HCT116 (cell line): ENCODE measurements at regions not wholly inside any gene's neighbourhood (a gene's known extent, or its start where the extent isn't known, plus 50 kb on each side); places are given as distances from the start of the nearest gene placed in this dataset.

Experiments
- ATAC-seq: fragments of 200-7000 bp; cut with Tn5 transposase; 2 replicates; pipeline ENCODE4 v1.9.1; 2020; ENCODE audit warnings: mild to moderate bottlenecking, moderate library complexity
- BruUV-seq: library from RNA; stranded (reverse); fragments of 400-500 nt; replicated peaks from 2 replicates; lab custom pipeline; 2021; lab: Mats Ljungman, UMichigan
- CTCF ChIA-PET: fragments of 300-600 bp; sonication (Branson Sonifier 250); formaldehyde crosslinking; loops from one replicate; lab custom pipeline; 2021; ENCODE audit warnings: antibody characterized with exemption; lab: Charles Lee
- POLR2A ChIA-PET: fragments of 300-600, 350-600 bp; sonication (Branson Sonifier 250); formaldehyde crosslinking; loops from one replicate; lab custom pipeline; 2021; ENCODE audit warnings: antibody characterized with exemption; lab: Charles Lee
- RAD21 ChIA-PET, 2 experiments: fragments of 300-600 bp; sonication (Branson Sonifier 250); formaldehyde crosslinking; loops; one replicate each; lab custom pipeline; 2023; ENCODE audit warnings: low total read pairs in 2 of 2; ENCODE audit not compliant: uncharacterized antibody in 2 of 2, unreplicated experiment in 2 of 2, low non-redundant PET in 1 of 2; lab: Charles Lee
- DNase-seq: peaks from one replicate; pipeline ENCODE4 v3.0.0-alpha.2; 2010; ENCODE audit warnings: low read depth, low spot score
- H2AFZ ChIP-seq: fragments of 200-600 bp; shearing (Covaris generic), sonication (generic); 2 replicates; pipeline ENCODE4 v1.6.1; 2017; ENCODE audit warnings: low read depth, mixed run types, mixed read lengths, antibody characterized with exemption, low read length; ENCODE audit not compliant: poor library complexity, severe bottlenecking
- H3K27ac ChIP-seq: 2 replicates; pipeline ENCODE4 v1.5.1; 2012; ENCODE audit warnings: low read depth, low read length
- H3K27me3 ChIP-seq: fragments of 200-600 bp; sonication (generic); 2 replicates; pipeline ENCODE4 v1.6.1; 2016; ENCODE audit warnings: mixed run types, low read length, mixed read lengths; ENCODE audit not compliant: insufficient read depth
- H3K36me3 ChIP-seq, 2 experiments: fragments of 200-500 bp in 1 of 2; fragments of 200-600 bp in 1 of 2; sonication (Bioruptor generic) in 1 of 2; sonication (generic) in 1 of 2; 2 replicates each; pipeline versions ENCODE4 v1.5.1 to v1.6.1; 2014 to 2016; ENCODE audit warnings: low read length in 2 of 2, inconsistent platforms in 1 of 2, mixed read lengths in 1 of 2, mixed run types in 1 of 2; ENCODE audit not compliant: insufficient read depth in 2 of 2, control insufficient read depth in 1 of 2
- H3K4me1 ChIP-seq, 2 experiments: fragments of 200-600 bp in 1 of 2; sonication (generic) in 1 of 2; 2 replicates each; pipeline versions ENCODE4 v1.5.1 to v1.6.1; 2012 to 2017; ENCODE audit warnings: low read length in 2 of 2, inconsistent platforms in 1 of 2, mild to moderate bottlenecking in 1 of 2, mixed read lengths in 1 of 2, mixed run types in 1 of 2, moderate library complexity in 1 of 2; ENCODE audit not compliant: insufficient read depth in 2 of 2, control insufficient read depth in 1 of 2
- H3K4me2 ChIP-seq: fragments of 200-600 bp; sonication (generic); 2 replicates; pipeline ENCODE4 v1.6.1; 2017; ENCODE audit warnings: mixed run types, low read length, mixed read lengths
- H3K4me3 ChIP-seq, 2 experiments: fragments of 200-600 bp in 1 of 2; sonication (generic) in 1 of 2; replicated peaks in 1 of 2; 2 replicates each; pipeline ENCODE4 v1.5.1; 2011 to 2016; ENCODE audit warnings: low read length in 2 of 2, control low read depth in 1 of 2, low read depth in 1 of 2, mild to moderate bottlenecking in 1 of 2, mixed read lengths in 1 of 2, mixed run types in 1 of 2
- H3K79me2 ChIP-seq: fragments of 200-600 bp; sonication (generic); 2 replicates; pipeline ENCODE4 v1.6.1; 2017; ENCODE audit warnings: mild to moderate bottlenecking, mixed run types, low read length, moderate library complexity, mixed read lengths; ENCODE audit not compliant: insufficient read depth
- H3K9ac ChIP-seq: fragments of 200-600 bp; sonication (generic); 2 replicates; pipeline ENCODE4 v1.6.1; 2016; ENCODE audit warnings: low read length, mixed read lengths
- H3K9me2 ChIP-seq: fragments of 200-600 bp; sonication (generic), shearing (Covaris generic); 2 replicates; pipeline ENCODE4 v1.6.1; 2017; ENCODE audit warnings: mixed run types, mild to moderate bottlenecking, moderate library complexity; ENCODE audit not compliant: insufficient read depth
- H3K9me3 ChIP-seq, 2 experiments: fragments of 200-500 bp in 1 of 2; fragments of 200-600 bp in 1 of 2; sonication (Bioruptor generic) in 1 of 2; sonication (generic) in 1 of 2; 2 replicates each; pipeline ENCODE4 v1.6.1; 2014 to 2017; ENCODE audit warnings: low read length in 2 of 2, mixed read lengths in 2 of 2, inconsistent platforms in 1 of 2, low read depth in 1 of 2, mild to moderate bottlenecking in 1 of 2, mixed run types in 1 of 2, moderate library complexity in 1 of 2; ENCODE audit not compliant: control insufficient read depth in 1 of 2, insufficient read depth in 1 of 2
- H4K20me1 ChIP-seq: fragments of 200-600 bp; sonication (generic), shearing (Covaris generic); 2 replicates; pipeline ENCODE4 v1.6.1; 2017; ENCODE audit warnings: mixed run types, mild to moderate bottlenecking, moderate library complexity; ENCODE audit not compliant: insufficient read depth
- ATF3 ChIP-seq: IDR thresholded peaks from 2 replicates; pipeline ENCODE4 v1.6.1; 2012
- EZH2phosphoT487 ChIP-seq: fragments of 200-600 bp; IDR thresholded peaks from 2 replicates; pipeline ENCODE4 v1.6.1; 2018; ENCODE audit warnings: antibody characterized with exemption, borderline replicate concordance
- FOSL1 ChIP-seq: IDR thresholded peaks from 2 replicates; pipeline ENCODE4 v1.6.1; 2012; ENCODE audit warnings: low read depth
- POLR2A ChIP-seq: IDR thresholded peaks from 2 replicates; pipeline ENCODE4 v1.7.0; 2011; ENCODE audit warnings: borderline replicate concordance; ENCODE audit not compliant: insufficient read depth, insufficient read length; ENCODE audit errors: extremely low read depth
- POLR2AphosphoS5 ChIP-seq: IDR thresholded peaks from 2 replicates; pipeline ENCODE4 v1.6.1; 2011; ENCODE audit warnings: mild to moderate bottlenecking, low read depth, low read length, moderate library complexity
- SRF ChIP-seq: IDR thresholded peaks from 2 replicates; pipeline ENCODE4 v1.6.1; 2012; ENCODE audit warnings: low read depth
- TCF7L2 ChIP-seq: IDR thresholded peaks from 2 replicates; pipeline ENCODE4 v1.7.0; 2011; ENCODE audit warnings: borderline replicate concordance, inconsistent platforms; ENCODE audit not compliant: insufficient read depth, insufficient read length; ENCODE audit errors: extremely low read depth
- ZFX ChIP-seq: fragments of 450-650 bp; IDR thresholded peaks from 2 replicates; pipeline ENCODE4 v1.6.1; 2017
- intact Hi-C: fragments of 100-400 bp; cut with micrococcal nuclease; formaldehyde crosslinking; loops from 2 replicates; pipeline ENCODE4 v1.10.0; 2022
- TF ChIP-seq, protein P1 (sequence below): IDR thresholded peaks from 2 replicates; pipeline ENCODE4 v1.6.1; 2012
- TF ChIP-seq, protein P2 (sequence below): IDR thresholded peaks from 2 replicates; pipeline ENCODE4 v1.6.1; 2011; ENCODE audit warnings: mild to moderate bottlenecking, low read length, moderate library complexity; ENCODE audit not compliant: insufficient replicate concordance; ENCODE audit errors: extremely low read depth

- H4K20me1 ChIP-seq = no peaks in the 10 kb centered on the region
- TF ChIP-seq, protein P1, sequence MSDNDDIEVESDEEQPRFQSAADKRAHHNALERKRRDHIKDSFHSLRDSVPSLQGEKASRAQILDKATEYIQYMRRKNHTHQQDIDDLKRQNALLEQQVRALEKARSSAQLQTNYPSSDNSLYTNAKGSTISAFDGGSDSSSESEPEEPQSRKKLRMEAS = no peak
- TF ChIP-seq POLR2A (no peak), ATF3 (no peak)
- CTCF ChIA-PET = no interaction called here
- ATAC-seq (no peak), DNase-seq (no peak)
- no peak overlapping the region for H3K9ac ChIP-seq
- BruUV-seq = no TSS peak
- intact Hi-C loops = no loop called here
- no peak overlapping the region for H3K4me2 ChIP-seq
- H3K4me3 ChIP-seq = no peak overlapping the region
- no peaks in the 10 kb centered on the region for H3K36me3 ChIP-seq
- RAD21 ChIA-PET = no interaction called here
- no peak overlapping the region for H3K27ac ChIP-seq
- H3K4me1 ChIP-seq = peaks cover 23 to 55% of the 10 kb centered on the region in 2 experiments
- H3K79me2 ChIP-seq = no peaks in the 10 kb centered on the region
- POLR2A ChIA-PET = no interaction called here
- no peaks in the 10 kb centered on the region for H3K27me3 ChIP-seq
- H2AFZ ChIP-seq = no peak overlapping the region
- H3K9me2 ChIP-seq = no peaks in the 10 kb centered on the region
- H3K9me3 ChIP-seq = no peaks in the 10 kb centered on the region
These were observed 69.2 kb upstream of the ARHGAP5 start for GRCh38 chr14:32007755-32008362.

- Histone ChIP-seq H3K9me2 (no peaks in the 10 kb centered on the region), H4K20me1 (no peaks in the 10 kb centered on the region), H3K79me2 (no peaks in the 10 kb centered on the region), H3K4me1 (peaks cover 23 to 55% of the 10 kb centered on the region in 2 experiments), H3K36me3 (no peaks in the 10 kb centered on the region), H3K9me3 (no peaks in the 10 kb centered on the region), H3K27me3 (no peaks in the 10 kb centered on the region), H2AFZ (no peak overlapping the region), H3K27ac (no peak overlapping the region), H3K9ac (no peak overlapping the region), H3K4me2 (no peak overlapping the region), H3K4me3 (no peak overlapping the region)
- no peak for TF ChIP-seq ZFX
- TF ChIP-seq EZH2phosphoT487 = no peak
- no peak for TF ChIP-seq SRF
- TF ChIP-seq TCF7L2 = no peak
- TF ChIP-seq, protein P2, sequence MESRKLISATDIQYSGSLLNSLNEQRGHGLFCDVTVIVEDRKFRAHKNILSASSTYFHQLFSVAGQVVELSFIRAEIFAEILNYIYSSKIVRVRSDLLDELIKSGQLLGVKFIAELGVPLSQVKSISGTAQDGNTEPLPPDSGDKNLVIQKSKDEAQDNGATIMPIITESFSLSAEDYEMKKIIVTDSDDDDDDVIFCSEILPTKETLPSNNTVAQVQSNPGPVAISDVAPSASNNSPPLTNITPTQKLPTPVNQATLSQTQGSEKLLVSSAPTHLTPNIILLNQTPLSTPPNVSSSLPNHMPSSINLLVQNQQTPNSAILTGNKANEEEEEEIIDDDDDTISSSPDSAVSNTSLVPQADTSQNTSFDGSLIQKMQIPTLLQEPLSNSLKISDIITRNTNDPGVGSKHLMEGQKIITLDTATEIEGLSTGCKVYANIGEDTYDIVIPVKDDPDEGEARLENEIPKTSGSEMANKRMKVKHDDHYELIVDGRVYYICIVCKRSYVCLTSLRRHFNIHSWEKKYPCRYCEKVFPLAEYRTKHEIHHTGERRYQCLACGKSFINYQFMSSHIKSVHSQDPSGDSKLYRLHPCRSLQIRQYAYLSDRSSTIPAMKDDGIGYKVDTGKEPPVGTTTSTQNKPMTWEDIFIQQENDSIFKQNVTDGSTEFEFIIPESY = no peak
- TF ChIP-seq FOSL1 = no peak
- TF ChIP-seq POLR2A = no peak
- TF ChIP-seq POLR2AphosphoS5 = no peak
- ATAC-seq = no peak
- BruUV-seq = no TSS peak
- ChIA-PET CTCF (no interaction called here), RAD21 (no interaction called here), POLR2A (no interaction called here)
- intact Hi-C loops = no loop called here
- DNase-seq = no peak
These were observed 68.4 kb upstream of the ARHGAP5 start for GRCh38 chr14:32008602-32009193.
